HUES64 (cell line): ENCODE measurements at regions not wholly inside any gene's neighbourhood (a gene's known extent, or its start where the extent isn't known, plus 50 kb on each side); places are given as distances from the start of the nearest gene placed in this dataset.

ENCODE experiments used
- H3K27ac ChIP-seq: 2 replicates; pipeline ENCODE4 v1.7.0; 2013; ENCODE audit warnings: low read depth, low read length, inconsistent platforms
- H3K27me3 ChIP-seq: 2 replicates; pipeline ENCODE4 v1.6.1; 2013; ENCODE audit warnings: mild to moderate bottlenecking, low read length; ENCODE audit not compliant: insufficient read depth
- H3K36me3 ChIP-seq: 2 replicates; pipeline ENCODE4 v1.6.1; 2013; ENCODE audit warnings: mild to moderate bottlenecking, low read length; ENCODE audit not compliant: insufficient read depth
- H3K4me1 ChIP-seq: 2 replicates; pipeline ENCODE4 v1.6.1; 2013; ENCODE audit warnings: mild to moderate bottlenecking, low read length, moderate library complexity; ENCODE audit not compliant: insufficient read depth
- H3K4me3 ChIP-seq: 2 replicates; pipeline ENCODE4 v1.5.1; 2013; ENCODE audit warnings: mild to moderate bottlenecking, low read length, moderate library complexity
- H3K9ac ChIP-seq: 2 replicates; pipeline ENCODE4 v1.6.1; 2013; ENCODE audit warnings: mild to moderate bottlenecking, low read depth, low read length
- H3K9me3 ChIP-seq: 2 replicates; pipeline ENCODE4 v1.6.1; 2013; ENCODE audit warnings: low read depth, low read length; ENCODE audit not compliant: insufficient read depth
- WGBS: fragments of 150-250, 120-280 bp; methylation state at CpG from one replicate; pipeline ENCODE4 v1.1.7; 2013; ENCODE audit warnings: missing lambda C conversion rate; 5-methylcytosine and 5-hydroxymethylcytosine counted together

DNA sequence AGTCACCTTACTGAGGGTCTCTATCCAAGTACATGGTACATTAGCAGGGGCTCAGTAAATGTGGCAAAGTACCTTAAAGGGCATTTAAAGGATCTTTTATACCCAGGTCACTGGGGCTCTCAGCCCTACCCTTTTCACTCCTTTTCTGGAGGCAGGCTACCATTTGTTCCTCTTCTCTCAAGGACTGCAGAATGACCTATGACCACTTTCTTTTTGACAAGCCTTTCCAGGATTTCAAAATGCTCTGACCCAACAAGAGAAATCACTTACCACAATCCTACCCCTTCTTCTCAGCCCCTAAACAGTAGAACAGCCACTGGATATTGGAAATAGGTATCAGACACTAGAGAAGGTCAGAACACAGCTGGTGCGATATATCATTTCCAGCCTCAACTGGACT, 221.8 kb upstream of the TPRG1 start:
- Histone ChIP-seq H3K36me3 (no peaks in the 10 kb centered on the region), H3K27ac (no peak overlapping the region), H3K4me3 (no peak overlapping the region), H3K27me3 (peaks cover 8% of the 10 kb centered on the region; the same call in 1 of the 2 replicates), H3K4me1 (peaks cover 17% of the 10 kb centered on the region), H3K9ac (no peak overlapping the region), H3K9me3 (no peaks in the 10 kb centered on the region)
- WGBS, result 97% methylated on average over 1 of the region's 1 CpG

DNA sequence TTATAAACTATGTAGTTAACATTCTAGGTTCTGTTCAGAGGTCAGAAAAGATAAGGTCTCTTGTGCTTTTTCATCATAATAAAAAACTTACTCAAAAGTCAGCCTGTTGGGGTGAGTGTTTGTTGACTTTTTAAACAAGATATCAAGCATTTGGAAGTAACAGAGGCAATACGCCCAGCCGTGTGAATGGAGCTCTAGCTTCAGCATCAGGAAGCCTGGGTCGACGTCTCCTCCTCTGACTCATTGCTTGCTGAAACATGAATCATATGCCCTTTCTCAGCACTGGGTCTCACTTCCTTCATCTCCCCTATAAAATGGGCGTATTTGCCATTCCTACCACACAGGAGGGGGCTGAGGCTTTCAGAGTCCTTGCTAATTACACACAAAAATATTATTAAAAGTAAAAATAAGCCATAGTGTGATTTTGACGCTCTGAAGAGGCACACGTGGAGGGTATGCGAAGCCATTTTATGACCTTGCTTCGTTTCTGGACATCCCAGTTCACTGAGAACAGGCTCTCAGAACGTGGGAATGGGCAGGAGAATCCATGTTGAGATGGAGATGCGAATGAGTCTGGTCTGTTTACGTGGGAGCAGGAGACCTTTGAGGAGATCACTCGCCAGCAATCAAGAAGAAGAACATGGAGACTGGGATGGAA, 220.8 kb upstream of the TPRG1 start:
- Histone ChIP-seq H3K4me1 (peaks cover 17% of the 10 kb centered on the region), H3K36me3 (no peaks in the 10 kb centered on the region), H3K27ac (no peak overlapping the region), H3K9ac (no peak overlapping the region), H3K27me3 (peaks cover 8% of the 10 kb centered on the region; the same call in 1 of the 2 replicates), H3K4me3 (no peak overlapping the region), H3K9me3 (no peaks in the 10 kb centered on the region)
- WGBS, result 87% methylated on average over 13 of the region's 13 CpGs

DNA sequence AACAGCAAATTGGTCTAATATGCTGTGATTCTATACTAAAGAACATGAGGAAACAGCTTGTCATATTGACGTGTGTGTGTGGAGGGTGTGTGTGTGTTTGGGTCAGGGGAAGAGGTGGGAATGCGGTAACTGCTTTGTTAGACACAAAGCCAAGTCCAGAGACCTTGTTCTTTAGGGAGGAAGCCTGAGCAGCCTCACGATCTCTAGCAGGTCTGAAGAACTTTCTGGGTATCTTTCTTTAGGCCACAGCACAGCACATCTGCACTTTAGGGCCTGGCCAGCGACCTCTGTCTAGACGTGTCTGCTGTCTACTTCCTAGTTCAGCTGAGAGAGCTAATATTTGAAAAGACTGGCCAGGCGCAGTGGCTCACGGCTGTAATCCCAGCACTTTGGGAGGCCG, 220.0 kb upstream of the TPRG1 start:
- H3K27me3 ChIP-seq, result 0 out of 2 replicates have a peak, but pooled peaks cover 3% of the 10 kb centered on the region
- no peak overlapping the region for H3K9ac ChIP-seq
- H3K4me3 ChIP-seq, result no peak overlapping the region
- H3K27ac ChIP-seq, result no peak overlapping the region
- peaks cover 17% of the 10 kb centered on the region for H3K4me1 ChIP-seq
- 90% methylated on average over 8 of the region's 8 CpGs for WGBS
- no peaks in the 10 kb centered on the region for H3K36me3 ChIP-seq
- H3K9me3 ChIP-seq, result no peaks in the 10 kb centered on the region

DNA sequence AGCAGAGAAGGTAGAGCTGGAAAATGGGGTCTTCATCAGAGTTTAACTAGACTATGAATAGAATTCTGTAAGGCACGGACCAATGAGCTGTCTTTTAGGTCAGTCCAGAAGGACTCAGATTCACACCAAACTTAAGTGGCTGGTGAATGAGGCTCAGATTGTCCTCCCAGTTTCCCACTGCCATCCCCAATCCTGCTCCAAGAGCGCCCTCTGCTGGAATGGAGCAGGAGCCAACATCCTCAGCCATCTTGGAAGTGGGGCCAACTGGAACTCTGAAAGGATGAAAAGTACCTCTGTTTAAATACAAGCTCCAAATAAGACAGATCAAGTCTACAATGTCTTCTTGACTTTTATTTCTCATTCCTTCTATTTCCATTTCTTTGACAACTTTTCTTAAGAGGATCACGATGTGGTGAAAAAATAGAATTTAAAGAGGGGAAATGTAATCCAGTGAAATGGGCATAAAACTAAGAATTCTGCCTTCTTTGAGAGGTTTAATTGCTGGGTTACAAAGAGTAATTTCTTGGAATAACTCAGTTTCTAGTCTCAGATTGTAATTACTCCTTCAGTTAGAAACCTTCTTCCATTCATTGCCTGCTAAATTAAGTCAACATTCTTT, 217.1 kb upstream of the TPRG1 start:
- no peak overlapping the region for H3K27ac ChIP-seq
- no peaks in the 10 kb centered on the region for H3K9me3 ChIP-seq
- H3K4me3 ChIP-seq, result no peak overlapping the region
- H3K4me1 ChIP-seq, result no peaks in the 10 kb centered on the region
- no peak overlapping the region for H3K9ac ChIP-seq
- H3K36me3 ChIP-seq, result no peaks in the 10 kb centered on the region
- 0 out of 2 replicates have a peak, but pooled peaks cover 3% of the 10 kb centered on the region for H3K27me3 ChIP-seq
- 11% methylated on average over 3 of the region's 3 CpGs for WGBS

DNA sequence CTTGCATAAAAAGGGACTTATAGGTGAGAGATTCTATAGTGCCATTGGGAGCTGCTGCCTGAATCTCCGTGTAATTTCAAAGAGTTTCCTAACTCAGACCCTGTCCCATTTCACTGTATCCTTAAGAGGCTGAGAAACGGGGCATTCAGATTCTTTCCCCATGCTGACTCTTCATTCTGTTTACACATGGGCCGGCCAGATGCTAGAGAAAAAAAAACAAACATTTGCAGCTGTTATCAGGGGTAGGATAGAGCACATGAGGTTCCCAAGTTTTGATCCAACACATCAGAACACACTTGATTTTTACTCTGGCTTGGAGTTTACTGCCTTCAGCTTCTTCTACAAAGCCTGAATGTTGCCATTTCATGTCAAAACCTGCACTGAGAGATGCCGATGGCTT, 215.9 kb upstream of the TPRG1 start:
- no peak overlapping the region for H3K27ac ChIP-seq
- H3K9me3 ChIP-seq, result no peaks in the 10 kb centered on the region
- 84% methylated on average over 4 of the region's 4 CpGs for WGBS
- H3K4me3 ChIP-seq, result no peak overlapping the region
- no peaks in the 10 kb centered on the region for H3K4me1 ChIP-seq
- H3K27me3 ChIP-seq, result 0 out of 2 replicates have a peak, but pooled peaks cover 3% of the 10 kb centered on the region
- H3K9ac ChIP-seq, result no peak overlapping the region
- no peaks in the 10 kb centered on the region for H3K36me3 ChIP-seq

DNA sequence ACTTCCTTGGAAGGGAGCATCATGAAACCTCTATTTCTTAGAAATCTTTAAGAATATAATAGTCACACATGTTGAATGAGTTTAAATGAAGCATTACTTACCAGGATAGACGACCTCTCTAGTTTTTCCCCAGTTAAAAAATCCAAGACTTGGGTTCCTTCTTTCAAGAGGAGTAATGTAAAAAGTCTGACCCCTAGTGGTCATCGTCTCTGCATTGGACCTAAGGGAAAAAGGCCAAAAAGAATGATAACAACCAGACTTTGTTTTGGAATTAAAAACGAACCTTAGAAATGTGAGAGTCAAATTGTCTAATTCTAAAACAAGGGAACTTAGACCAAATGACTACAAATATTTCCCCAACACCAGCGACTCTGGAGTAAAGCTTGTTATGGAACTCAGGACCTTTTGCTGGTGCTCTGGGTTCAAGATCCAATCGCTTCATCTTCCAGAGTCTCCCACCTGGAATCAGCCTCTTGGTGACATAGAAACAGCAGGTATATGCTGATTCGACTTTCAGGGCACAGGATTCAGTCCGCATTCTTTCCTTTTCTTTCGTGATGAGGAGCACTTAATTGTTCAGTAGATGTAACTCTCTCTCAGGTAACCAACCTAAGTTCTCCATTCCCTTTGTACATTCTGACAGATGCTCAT, 214.8 kb upstream of the TPRG1 start:
- H3K27ac ChIP-seq, result no peak overlapping the region
- no peaks in the 10 kb centered on the region for H3K4me1 ChIP-seq
- H3K4me3 ChIP-seq, result no peak overlapping the region
- no peaks in the 10 kb centered on the region for H3K9me3 ChIP-seq
- H3K36me3 ChIP-seq, result no peaks in the 10 kb centered on the region
- 42% methylated on average over 7 of the region's 8 CpGs for WGBS
- no peak overlapping the region for H3K9ac ChIP-seq
- no peaks in the 10 kb centered on the region for H3K27me3 ChIP-seq

DNA sequence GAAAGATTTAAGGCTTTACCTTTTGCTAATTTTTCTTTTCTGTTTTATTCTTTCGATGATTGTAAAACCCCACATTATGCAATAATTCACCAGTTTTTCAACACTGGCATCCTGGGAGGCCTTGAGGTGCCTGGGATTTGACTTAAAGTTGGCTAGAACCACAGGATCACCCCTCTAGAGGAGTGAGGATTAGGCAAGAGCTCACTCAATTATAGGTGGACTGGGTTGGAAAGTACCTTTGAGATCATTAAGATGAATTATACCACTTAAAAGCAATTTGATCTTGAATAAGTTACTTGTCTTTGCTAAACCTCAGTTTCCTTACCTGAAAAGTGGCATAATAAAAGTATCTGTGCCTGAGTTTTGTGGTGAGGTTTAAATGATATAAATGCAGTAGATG, 212.8 kb upstream of the TPRG1 start:
- no peaks in the 10 kb centered on the region for H3K27me3 ChIP-seq
- 100% methylated on average over 1 of the region's 1 CpG for WGBS
- H3K4me3 ChIP-seq, result no peak overlapping the region
- H3K4me1 ChIP-seq, result no peaks in the 10 kb centered on the region
- no peaks in the 10 kb centered on the region for H3K36me3 ChIP-seq
- no peak overlapping the region for H3K9ac ChIP-seq
- H3K9me3 ChIP-seq, result no peaks in the 10 kb centered on the region
- no peak overlapping the region for H3K27ac ChIP-seq

DNA sequence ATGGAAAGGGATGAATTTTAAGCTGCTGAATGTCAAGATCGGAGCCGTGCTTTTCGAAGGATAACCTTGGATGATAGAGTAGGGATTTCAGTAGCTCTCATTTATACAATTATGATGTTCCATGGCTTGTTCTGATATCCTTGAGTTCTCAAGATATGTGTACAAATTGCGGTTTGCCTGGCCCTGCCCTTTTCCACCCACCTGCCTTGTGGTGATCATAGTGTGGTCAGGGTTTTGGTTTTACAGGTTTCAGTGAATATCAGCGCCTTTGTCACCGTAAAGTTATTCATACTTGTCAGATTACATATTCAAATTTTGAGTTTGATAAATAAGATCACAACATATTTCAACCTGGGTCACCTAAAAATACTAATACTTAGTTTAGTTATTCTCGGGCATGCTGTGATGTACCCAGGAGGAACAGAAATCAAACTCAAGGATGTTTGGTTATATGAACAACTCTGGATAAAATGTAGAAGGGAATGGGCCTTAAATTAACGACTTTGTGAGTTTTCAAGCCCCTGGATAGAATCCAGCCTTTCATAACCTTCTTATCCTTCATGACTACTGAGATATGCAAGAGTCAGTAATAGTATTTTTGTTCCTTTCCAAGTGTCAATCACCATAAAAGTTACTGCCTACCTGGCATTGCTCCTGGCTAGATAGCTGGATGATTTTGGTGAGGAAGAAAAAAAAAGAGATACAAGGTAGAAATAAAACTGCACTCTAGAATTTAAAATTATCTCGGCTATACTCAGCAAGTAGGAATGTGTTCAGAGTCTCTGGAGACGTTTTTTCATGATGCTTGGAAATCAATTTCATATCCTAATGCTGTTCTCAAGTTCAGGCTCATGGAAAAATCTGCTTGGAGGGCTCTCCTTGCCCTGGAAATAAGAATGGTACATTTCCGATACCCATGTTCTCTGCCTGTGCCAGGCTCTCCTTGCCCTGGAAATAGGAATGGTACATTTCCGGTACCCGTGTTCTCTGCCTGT, 209.2 kb upstream of the TPRG1 start:
- H3K9ac ChIP-seq, result no peak overlapping the region
- H3K4me1 ChIP-seq, result no peaks in the 10 kb centered on the region
- no peak overlapping the region for H3K27ac ChIP-seq
- H3K36me3 ChIP-seq, result no peaks in the 10 kb centered on the region
- H3K27me3 ChIP-seq, result no peaks in the 10 kb centered on the region
- WGBS, result 91% methylated on average over 10 of the region's 13 CpGs
- no peaks in the 10 kb centered on the region for H3K9me3 ChIP-seq
- H3K4me3 ChIP-seq, result no peak overlapping the region

DNA sequence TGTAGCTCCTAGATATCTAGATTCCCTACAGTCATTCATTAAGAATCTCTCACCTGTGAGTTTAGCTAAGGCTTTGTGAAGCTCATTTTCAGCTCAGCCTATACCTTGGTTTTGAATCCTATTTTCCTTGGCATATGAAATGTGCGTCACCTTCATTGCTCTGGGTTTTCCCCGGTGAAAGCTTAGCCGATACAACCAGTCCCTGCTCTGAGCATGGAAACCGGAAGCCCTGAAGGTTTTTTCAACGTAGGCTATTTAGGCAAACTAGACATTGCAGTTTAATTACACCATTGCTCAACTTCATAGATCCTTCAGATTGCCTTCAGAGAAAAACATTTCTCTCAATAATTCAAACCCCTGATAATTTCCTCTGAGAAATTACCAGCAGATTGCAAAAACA, 206.8 kb upstream of the TPRG1 start:
- no peaks in the 10 kb centered on the region for H3K27me3 ChIP-seq
- H3K4me1 ChIP-seq, result no peaks in the 10 kb centered on the region
- no peak overlapping the region for H3K9ac ChIP-seq
- no peak overlapping the region for H3K27ac ChIP-seq
- WGBS, result 94% methylated on average over 5 of the region's 5 CpGs
- H3K36me3 ChIP-seq, result no peaks in the 10 kb centered on the region
- H3K4me3 ChIP-seq, result no peak overlapping the region
- no peaks in the 10 kb centered on the region for H3K9me3 ChIP-seq

DNA sequence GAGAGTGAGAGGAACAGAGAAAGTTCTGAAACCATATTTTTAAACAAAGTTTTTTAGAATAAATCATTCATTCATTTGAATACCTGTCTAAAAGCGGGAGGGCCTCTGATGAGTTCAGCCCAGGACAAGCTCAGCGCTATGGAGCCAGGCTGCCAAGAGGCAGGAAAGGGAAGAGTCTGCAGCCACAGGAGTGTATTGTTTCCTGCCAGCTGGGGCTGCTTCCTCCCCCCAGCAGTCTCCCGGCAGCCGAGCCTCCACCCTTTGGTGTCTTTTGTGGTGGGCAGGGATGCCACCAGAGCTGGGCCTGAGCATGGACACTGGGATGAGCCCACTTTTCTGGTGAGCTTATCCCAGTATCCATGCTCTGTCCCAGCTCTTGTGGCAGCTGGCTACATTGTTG, 199.5 kb upstream of the TPRG1 start:
- Histone ChIP-seq H3K9ac (no peak overlapping the region), H3K36me3 (no peaks in the 10 kb centered on the region), H3K4me1 (no peaks in the 10 kb centered on the region), H3K4me3 (no peak overlapping the region), H3K9me3 (no peaks in the 10 kb centered on the region), H3K27me3 (no peaks in the 10 kb centered on the region), H3K27ac (no peak overlapping the region)
- 94% methylated on average over 4 of the region's 4 CpGs for WGBS
